ENCODE measurements at regions not wholly inside any gene's neighbourhood (a gene's known extent, or its start where the extent isn't known, plus 50 kb on each side); places are given as distances from the start of the nearest gene placed in this dataset.

DNA sequence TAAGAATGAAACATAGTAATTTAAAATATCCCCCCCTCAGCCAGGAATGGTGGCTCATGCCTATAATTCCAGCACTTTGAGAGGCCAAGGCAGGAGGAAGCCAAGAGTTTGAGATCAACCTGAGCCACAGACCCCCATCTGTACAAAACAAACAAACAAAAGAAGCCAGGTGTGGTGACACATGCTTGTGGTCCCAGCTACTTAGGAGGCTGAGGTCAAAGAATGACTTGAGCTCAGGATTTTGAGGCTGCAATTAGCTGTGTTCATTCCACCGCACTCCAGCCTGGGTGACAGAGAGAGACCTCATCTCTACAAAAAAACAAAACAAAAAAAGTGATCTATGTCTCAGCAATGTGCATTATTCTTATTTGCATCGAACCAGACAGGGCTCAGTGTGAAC lies 800.8 kb downstream of the MCTP2 start:
- TF ChIP-seq, protein P1, sequence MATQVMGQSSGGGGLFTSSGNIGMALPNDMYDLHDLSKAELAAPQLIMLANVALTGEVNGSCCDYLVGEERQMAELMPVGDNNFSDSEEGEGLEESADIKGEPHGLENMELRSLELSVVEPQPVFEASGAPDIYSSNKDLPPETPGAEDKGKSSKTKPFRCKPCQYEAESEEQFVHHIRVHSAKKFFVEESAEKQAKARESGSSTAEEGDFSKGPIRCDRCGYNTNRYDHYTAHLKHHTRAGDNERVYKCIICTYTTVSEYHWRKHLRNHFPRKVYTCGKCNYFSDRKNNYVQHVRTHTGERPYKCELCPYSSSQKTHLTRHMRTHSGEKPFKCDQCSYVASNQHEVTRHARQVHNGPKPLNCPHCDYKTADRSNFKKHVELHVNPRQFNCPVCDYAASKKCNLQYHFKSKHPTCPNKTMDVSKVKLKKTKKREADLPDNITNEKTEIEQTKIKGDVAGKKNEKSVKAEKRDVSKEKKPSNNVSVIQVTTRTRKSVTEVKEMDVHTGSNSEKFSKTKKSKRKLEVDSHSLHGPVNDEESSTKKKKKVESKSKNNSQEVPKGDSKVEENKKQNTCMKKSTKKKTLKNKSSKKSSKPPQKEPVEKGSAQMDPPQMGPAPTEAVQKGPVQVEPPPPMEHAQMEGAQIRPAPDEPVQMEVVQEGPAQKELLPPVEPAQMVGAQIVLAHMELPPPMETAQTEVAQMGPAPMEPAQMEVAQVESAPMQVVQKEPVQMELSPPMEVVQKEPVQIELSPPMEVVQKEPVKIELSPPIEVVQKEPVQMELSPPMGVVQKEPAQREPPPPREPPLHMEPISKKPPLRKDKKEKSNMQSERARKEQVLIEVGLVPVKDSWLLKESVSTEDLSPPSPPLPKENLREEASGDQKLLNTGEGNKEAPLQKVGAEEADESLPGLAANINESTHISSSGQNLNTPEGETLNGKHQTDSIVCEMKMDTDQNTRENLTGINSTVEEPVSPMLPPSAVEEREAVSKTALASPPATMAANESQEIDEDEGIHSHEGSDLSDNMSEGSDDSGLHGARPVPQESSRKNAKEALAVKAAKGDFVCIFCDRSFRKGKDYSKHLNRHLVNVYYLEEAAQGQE (IDR thresholded peaks at IDR 0.05; ENCODE audit: insufficient read depth in 1 of 2, low read depth in 2 of 2, low read length in 2 of 2), result no peak

- TF ChIP-seq TAF1 (IDR thresholded peaks at IDR 0.05; ENCODE audit: borderline replicate concordance, insufficient read depth, low read length) (no peak), SIN3A (IDR thresholded peaks at IDR 0.05; ENCODE audit: borderline replicate concordance, insufficient read depth, low read length) (no peak)
- TF ChIP-seq, protein P1 (IDR thresholded peaks at IDR 0.05; ENCODE audit: insufficient read depth in 1 of 2, low read depth in 2 of 2, low read length in 2 of 2), result no peak
Measured at GRCh38 chr15:95035106-95035505, 803.7 kb downstream of the MCTP2 start.

DNA sequence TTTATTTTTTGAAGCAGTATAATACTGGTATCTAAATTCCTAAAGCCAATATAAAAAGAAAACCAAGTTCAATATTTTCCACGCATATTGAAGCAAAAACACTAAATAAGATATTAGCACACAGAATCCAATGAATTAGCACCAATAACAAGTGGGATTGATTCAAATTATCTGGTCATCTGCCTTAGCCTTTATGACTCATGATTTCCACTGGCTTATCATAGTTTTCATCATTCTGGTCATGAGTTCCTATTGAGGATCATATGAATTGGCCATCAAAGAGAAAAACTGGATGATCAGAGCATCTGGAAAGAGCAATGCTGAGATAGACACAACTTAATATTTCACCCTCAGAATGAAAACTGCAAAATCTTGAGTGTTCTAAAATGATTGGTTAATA lies 809.9 kb downstream of the MCTP2 start:
- TF ChIP-seq POLR2AphosphoS5 (IDR thresholded peaks at IDR 0.05; ENCODE audit: low read depth, low read length) (no peak), FOXP2 (optimal IDR thresholded peaks at IDR 0.05; ENCODE audit: borderline replicate concordance, extremely low read depth, extremely low read length, insufficient read depth) (no peak), SIN3A (IDR thresholded peaks at IDR 0.05; ENCODE audit: borderline replicate concordance, insufficient read depth, low read length) (no peak), TAF1 (IDR thresholded peaks at IDR 0.05; ENCODE audit: borderline replicate concordance, insufficient read depth, low read length) (no peak)
- TF ChIP-seq, protein P1 (IDR thresholded peaks at IDR 0.05; ENCODE audit: insufficient read depth in 1 of 2, low read depth in 2 of 2, low read length in 2 of 2), result no peak

DNA sequence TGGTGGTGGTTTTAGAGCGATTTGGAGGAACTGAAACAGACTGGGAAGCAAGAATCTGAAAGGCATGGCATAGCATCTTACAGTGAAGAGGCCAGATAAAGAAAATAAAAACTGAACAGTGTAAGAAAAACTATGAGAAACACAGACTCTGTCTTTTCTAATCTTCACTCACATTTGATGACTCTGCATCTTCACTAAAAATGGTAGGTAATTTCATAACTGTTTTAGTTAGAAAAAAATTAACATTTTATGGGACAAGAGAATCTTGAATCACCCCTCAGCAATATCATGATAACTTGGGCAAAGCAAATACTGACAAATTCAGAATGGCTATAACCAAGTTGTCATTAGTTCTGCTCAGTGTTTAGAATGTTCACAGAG lies 812.6 kb downstream of the MCTP2 start:
- no peak for TF ChIP-seq TAF1 (IDR thresholded peaks at IDR 0.05; ENCODE audit: borderline replicate concordance, insufficient read depth, low read length)
- TF ChIP-seq, protein P1 (IDR thresholded peaks at IDR 0.05; ENCODE audit: insufficient read depth in 1 of 2, low read depth in 2 of 2, low read length in 2 of 2), result no peak
- no peak for TF ChIP-seq FOXP2 (optimal IDR thresholded peaks at IDR 0.05; ENCODE audit: borderline replicate concordance, extremely low read depth, extremely low read length, insufficient read depth)
- no peak for TF ChIP-seq POLR2AphosphoS5 (IDR thresholded peaks at IDR 0.05; ENCODE audit: low read depth, low read length)
- no peak for TF ChIP-seq SIN3A (IDR thresholded peaks at IDR 0.05; ENCODE audit: borderline replicate concordance, insufficient read depth, low read length)

GRCh38 chr15:95044745-95045417 lies 813.5 kb downstream of the MCTP2 start:
- TF ChIP-seq FOXP2 (optimal IDR thresholded peaks at IDR 0.05; ENCODE audit: borderline replicate concordance, extremely low read depth, extremely low read length, insufficient read depth) (no peak), TAF1 (IDR thresholded peaks at IDR 0.05; ENCODE audit: borderline replicate concordance, insufficient read depth, low read length) (no peak), POLR2AphosphoS5 (IDR thresholded peaks at IDR 0.05; ENCODE audit: low read depth, low read length) (no peak), SIN3A (IDR thresholded peaks at IDR 0.05; ENCODE audit: borderline replicate concordance, insufficient read depth, low read length) (no peak)
- TF ChIP-seq, protein P1 (IDR thresholded peaks at IDR 0.05; ENCODE audit: insufficient read depth in 1 of 2, low read depth in 2 of 2, low read length in 2 of 2), result no peak

Data from PFSK-1 (cell line).